T47D (cell line): ENCODE measurements at regions not wholly inside any gene's neighbourhood (a gene's known extent, or its start where the extent isn't known, plus 50 kb on each side); places are given as distances from the start of the nearest gene placed in this dataset.

Experiments used
- DNase-seq, 2 experiments: peaks; one replicate each; pipeline versions ENCODE4 v3.0.0 to v3.0.0-alpha.2; 2011 to 2012; ENCODE audit warnings: low read depth in 1 of 2, low spot score in 1 of 2
- JUND ChIP-seq: IDR thresholded peaks from 2 replicates; pipeline ENCODE4 v1.6.1; 2012; ENCODE audit warnings: low read depth
- in situ Hi-C: cut with HindIII; loops from 2 replicates; pipeline ENCODE4 v1.10.0; 2016; ENCODE audit warnings: low sequenced_read_pairs, low pct_unique_long_range_greater_than_20kb

GRCh38 chr3:65118912-65119499 lies 431.2 kb upstream of the ADAMTS9 start:
- no peak for DNase-seq
- TF ChIP-seq JUND, result no peak
- in situ Hi-C loops, result no loop called here

- no peak for TF ChIP-seq JUND
- DNase-seq, result no peak
- in situ Hi-C loops, result no loop called here
Observed at GRCh38 chr3:65114041-65114440, 426.2 kb upstream of the ADAMTS9 start.

GRCh38 chr3:65112751-65113300 lies 425.0 kb upstream of the ADAMTS9 start:
- no peak for DNase-seq
- no peak for TF ChIP-seq JUND
- in situ Hi-C loops, result no loop called here

- no peak for TF ChIP-seq JUND
- in situ Hi-C loops, result no loop called here
- DNase-seq, result no peak
Observed at GRCh38 chr3:65110661-65111060, 422.9 kb upstream of the ADAMTS9 start.

- in situ Hi-C loops, result no loop called here
- no peak for TF ChIP-seq JUND
- DNase-seq, result no peak
Observed at GRCh38 chr3:65109966-65110500, 422.2 kb upstream of the ADAMTS9 start.

GRCh38 chr3:65107174-65107573 lies 419.4 kb upstream of the ADAMTS9 start:
- no peak for DNase-seq
- TF ChIP-seq JUND, result no peak
- in situ Hi-C loops, result no loop called here

- in situ Hi-C loops, result no loop called here
- no peak for TF ChIP-seq JUND
- no peak for DNase-seq
Observed at GRCh38 chr3:65101450-65101849, 413.6 kb upstream of the ADAMTS9 start.

- TF ChIP-seq JUND, result no peak
- in situ Hi-C loops, result no loop called here
- DNase-seq, result no peak
Observed at GRCh38 chr3:65098400-65098799, 410.6 kb upstream of the ADAMTS9 start.

GRCh38 chr3:65096110-65096745 lies 408.4 kb upstream of the ADAMTS9 start:
- TF ChIP-seq JUND, result no peak
- in situ Hi-C loops, result no loop called here
- DNase-seq, result no peak

- TF ChIP-seq JUND, result no peak
- in situ Hi-C loops, result no loop called here
Observed at GRCh38 chr3:65094723-65095122, 406.9 kb upstream of the ADAMTS9 start.

GRCh38 chr3:65093641-65094040 lies 405.8 kb upstream of the ADAMTS9 start:
- in situ Hi-C loops, result no loop called here
- no peak for TF ChIP-seq JUND
- no peak for DNase-seq

More at GRCh38 chr3:65094723-65095122, 406.9 kb upstream of the ADAMTS9 start:
- DNase-seq, result no peak

- in situ Hi-C loops, result no loop called here
- TF ChIP-seq JUND, result no peak
- DNase-seq, result no peak
Observed at GRCh38 chr3:65091565-65091964, 403.8 kb upstream of the ADAMTS9 start.

- DNase-seq, result no peak
- TF ChIP-seq JUND, result no peak
- in situ Hi-C loops, result no loop called here
Observed at GRCh38 chr3:65083240-65083639, 395.4 kb upstream of the ADAMTS9 start.

GRCh38 chr3:65081536-65081935 lies 393.7 kb upstream of the ADAMTS9 start:
- in situ Hi-C loops, result no loop called here
- TF ChIP-seq JUND, result no peak

More at GRCh38 chr3:65081536-65081935, 393.7 kb upstream of the ADAMTS9 start:
- DNase-seq, result no peak
